Transverse colon (tissue), 4 donors: ENCODE measurements at regions not wholly inside any gene's neighbourhood (a gene's known extent, or its start where the extent isn't known, plus 50 kb on each side); places are given as distances from the start of the nearest gene placed in this dataset.

ENCODE experiments used
- DNase-seq: peaks from one replicate; pipeline ENCODE4 v3.0.0-alpha.2; 2019
- H3K27ac ChIP-seq, 4 donors: fragments of 200-600 bp; sonication (generic); 2 replicates each; pipeline ENCODE4 v1.5.1; 2016 to 2018; ENCODE audit warnings: inconsistent platforms in 4 of 4
- H3K27me3 ChIP-seq: fragments of 200-600 bp; sonication (generic); 2 replicates; pipeline ENCODE4 v1.5.1; 2017; ENCODE audit warnings: inconsistent platforms
- H3K36me3 ChIP-seq, 4 donors: fragments of 200-600 bp; sonication (generic); 2 replicates each; pipeline ENCODE4 v1.5.1; 2017 to 2019; ENCODE audit warnings: inconsistent platforms in 4 of 4
- H3K4me1 ChIP-seq, 4 donors: fragments of 200-600 bp; sonication (generic); 2 replicates each; pipeline ENCODE4 v1.5.1; 2017 to 2020; ENCODE audit warnings: inconsistent platforms in 4 of 4
- H3K4me3 ChIP-seq, 4 donors: fragments of 200-600 bp; sonication (generic); 1 replicate in 1 of 4; 2 replicates in 3 of 4; pipeline versions ENCODE4 v1.5.1 to v1.6.1; 2017 to 2019; ENCODE audit warnings: inconsistent platforms in 4 of 4
- H3K9me3 ChIP-seq, 2 donors: fragments of 200-600 bp; sonication (generic); 2 replicates each; pipeline ENCODE4 v1.5.1; 2017 to 2019; ENCODE audit warnings: inconsistent platforms in 2 of 2
- CTCF ChIP-seq, 5 experiments: fragments of 200-600 bp in 3 of 5; fragments of 450-650 bp in 2 of 5; sonication (generic) in 3 of 5; IDR thresholded peaks; 1 replicate in 2 of 5; 2 replicates in 3 of 5; pipeline ENCODE4 v1.5.1; 2016 to 2017; ENCODE audit warnings: antibody characterized with exemption in 5 of 5, inconsistent platforms in 3 of 5, mild to moderate bottlenecking in 2 of 5, moderate library complexity in 1 of 5
- EP300 ChIP-seq: sonication (generic); formaldehyde crosslinking; IDR thresholded peaks from one replicate; pipeline ENCODE4 v1.6.1; 2017; ENCODE audit warnings: antibody characterized with exemption, low read depth
- POLR2A ChIP-seq: fragments of 450-650 bp; IDR thresholded peaks from one replicate; pipeline ENCODE4 v1.6.1; 2016; ENCODE audit warnings: antibody characterized with exemption, mild to moderate bottlenecking, moderate library complexity
- POLR2AphosphoS5 ChIP-seq, 3 donors: sonication (generic); formaldehyde crosslinking; IDR thresholded peaks; one replicate each; pipeline ENCODE4 v1.6.1; 2016; ENCODE audit warnings: antibody characterized with exemption in 3 of 3
- WGBS, 2 donors: methylation state at CpG; one replicate each; pipeline ENCODE4 v1.1.5; 2018; ENCODE audit warnings: low coverage in 1 of 2; 5-methylcytosine and 5-hydroxymethylcytosine counted together
- in situ Hi-C, 4 donors: fragments of 200-750 bp; cut with MboI; loops; one replicate each; pipeline versions ENCODE4 v1.15.0 to v1.15.1; 2017; ENCODE audit warnings: low sequenced_read_pairs in 3 of 4, low pct_ligation_motif_present in 1 of 4, low pct_unique_long_range_greater_than_20kb in 1 of 4
- intact Hi-C: fragments of 100-400 bp; cut with DNase I; formaldehyde crosslinking; loops from one replicate; pipeline ENCODE4 v1.15.1; 2023; ENCODE audit warnings: low total_unique reads

GRCh38 chr15:62377736-62378480, 212.8 kb upstream of the C2CD4B start:
- WGBS, 2 donors: 68 to 85% methylated on average over 3 of the region's 3 CpGs
- in situ Hi-C loops: loop anchor here in 1 of 4 donors (25.0 kb wide), 1 partner anchor 284 kb away; no protein-coding TSS in a partner anchor

GRCh38 chr15:62378772-62379498, 213.8 kb upstream of the C2CD4B start:
- Histone ChIP-seq H3K4me3 (no peak overlapping the region), H3K9me3 (no peaks in the 10 kb centered on the region), H3K4me1 (peaks cover 0 to 6% (median 0%) of the 10 kb centered on the region in 4 donors), H3K27ac (no peak overlapping the region), H3K36me3 (no peaks in the 10 kb centered on the region), H3K27me3 (no peaks in the 10 kb centered on the region)
- no peak for DNase-seq
- WGBS, 2 donors: 21 to 38% methylated on average over 5 of the region's 5 CpGs
- in situ Hi-C loops (loop anchor here in 1 of 4 donors (25.0 kb wide), 1 partner anchor 283 kb away; no protein-coding TSS in a partner anchor), intact Hi-C loops (no loop called here)
- TF ChIP-seq EP300 (no peak), CTCF (IDR thresholded peaks at IDR 0.05) (no peak), POLR2AphosphoS5 (IDR thresholded peaks at IDR 0.05) (no peak), POLR2A (no peak)

More at GRCh38 chr15:62377736-62378480, 212.8 kb upstream of the C2CD4B start:
- intact Hi-C loops: no loop called here
- no peak for DNase-seq
- Histone ChIP-seq H3K4me1 (peaks cover 0 to 6% (median 0%) of the 10 kb centered on the region in 4 donors), H3K27ac (no peak overlapping the region), H3K9me3 (no peaks in the 10 kb centered on the region), H3K4me3 (no peak overlapping the region), H3K36me3 (no peaks in the 10 kb centered on the region), H3K27me3 (no peaks in the 10 kb centered on the region)
- TF ChIP-seq POLR2A (no peak), POLR2AphosphoS5 (IDR thresholded peaks at IDR 0.05) (no peak), EP300 (no peak), CTCF (IDR thresholded peaks at IDR 0.05) (no peak)

GRCh38 chr15:62380011-62380410, 214.9 kb upstream of the C2CD4B start:
- 33 to 80% methylated on average over 1 to 4 of the region's 4 CpGs for WGBS, 2 donors
- peaks cover 0 to 6% (median 0%) of the 10 kb centered on the region in 4 donors for H3K4me1 ChIP-seq
- H3K27ac ChIP-seq: no peak overlapping the region
- H3K36me3 ChIP-seq: no peaks in the 10 kb centered on the region
- no peaks in the 10 kb centered on the region for H3K9me3 ChIP-seq
- TF ChIP-seq CTCF (IDR thresholded peaks at IDR 0.05) (no peak), EP300 (no peak), POLR2AphosphoS5 (IDR thresholded peaks at IDR 0.05) (no peak), POLR2A (no peak)
- in situ Hi-C loops (loop anchor here in 1 of 4 donors (25.0 kb wide), 1 partner anchor 282 kb away; no protein-coding TSS in a partner anchor), intact Hi-C loops (no loop called here)
- H3K27me3 ChIP-seq: no peaks in the 10 kb centered on the region
- H3K4me3 ChIP-seq: no peak overlapping the region
- DNase-seq: no peak

- no peak for DNase-seq
- intact Hi-C loops (no loop called here), in situ Hi-C loops (loop anchor here in 1 of 4 donors (25.0 kb wide), 1 partner anchor 280 kb away; no protein-coding TSS in a partner anchor)
- TF ChIP-seq CTCF (IDR thresholded peaks at IDR 0.05): no peak
- Histone ChIP-seq H3K4me3 (no peak overlapping the region), H3K27ac (no peak overlapping the region), H3K4me1 (peaks cover 0 to 6% (median 0%) of the 10 kb centered on the region in 4 donors), H3K36me3 (no peaks in the 10 kb centered on the region), H3K27me3 (no peaks in the 10 kb centered on the region), H3K9me3 (no peaks in the 10 kb centered on the region)
- 65 to 78% methylated on average over 1 of the region's 1 CpG for WGBS, 2 donors
Measured at GRCh38 chr15:62382046-62382445, 217.0 kb upstream of the C2CD4B start.
